ENCODE measurements at regions not wholly inside any gene's neighbourhood (a gene's known extent, or its start where the extent isn't known, plus 50 kb on each side); places are given as distances from the start of the nearest gene placed in this dataset.

GRCh38 chr13:79749566-79749965, 268.6 kb downstream of the NDFIP2 start:
- TF ChIP-seq CTCF (conservative IDR thresholded peaks at IDR 0.05; ENCODE audit: low read depth, low read length) (no peak), POLR2A (IDR thresholded peaks at IDR 0.05; ENCODE audit: low read depth, low read length) (no peak), MAFK (IDR thresholded peaks at IDR 0.05; ENCODE audit: low read depth, low read length) (no peak), BHLHE40 (IDR thresholded peaks at IDR 0.05; ENCODE audit: low read depth, low read length) (no peak), RCOR1 (IDR thresholded peaks at IDR 0.05; ENCODE audit: insufficient replicate concordance, low read length) (no peak), MXI1 (IDR thresholded peaks at IDR 0.05; ENCODE audit: borderline replicate concordance, low read depth, low read length) (no peak), MAZ (IDR thresholded peaks at IDR 0.05; ENCODE audit: borderline replicate concordance, low read depth, low read length) (no peak), CEBPB (IDR thresholded peaks at IDR 0.05; ENCODE audit: low read depth, low read length) (no peak)

Data from IMR-90 (cell line).